NT2/D1 (cell line): ENCODE measurements at regions not wholly inside any gene's neighbourhood (a gene's known extent, or its start where the extent isn't known, plus 50 kb on each side); places are given as distances from the start of the nearest gene placed in this dataset.

Source experiments
- YY1 ChIP-seq: IDR thresholded peaks from 2 replicates; pipeline ENCODE4 v1.6.1; 2011; ENCODE audit not compliant: insufficient read length, insufficient read depth
- ZNF274 ChIP-seq: IDR thresholded peaks from 2 replicates; pipeline ENCODE4 v1.6.1; 2011; ENCODE audit warnings: mild to moderate bottlenecking, low read depth, low read length

- no peak for TF ChIP-seq ZNF274
- TF ChIP-seq YY1, result no peak
Measured at GRCh38 chr22:22112533-22113294, 130.1 kb upstream of the TOP3B start.
